ENCODE measurements at regions not wholly inside any gene's neighbourhood (a gene's known extent, or its start where the extent isn't known, plus 50 kb on each side); places are given as distances from the start of the nearest gene placed in this dataset.

DNA sequence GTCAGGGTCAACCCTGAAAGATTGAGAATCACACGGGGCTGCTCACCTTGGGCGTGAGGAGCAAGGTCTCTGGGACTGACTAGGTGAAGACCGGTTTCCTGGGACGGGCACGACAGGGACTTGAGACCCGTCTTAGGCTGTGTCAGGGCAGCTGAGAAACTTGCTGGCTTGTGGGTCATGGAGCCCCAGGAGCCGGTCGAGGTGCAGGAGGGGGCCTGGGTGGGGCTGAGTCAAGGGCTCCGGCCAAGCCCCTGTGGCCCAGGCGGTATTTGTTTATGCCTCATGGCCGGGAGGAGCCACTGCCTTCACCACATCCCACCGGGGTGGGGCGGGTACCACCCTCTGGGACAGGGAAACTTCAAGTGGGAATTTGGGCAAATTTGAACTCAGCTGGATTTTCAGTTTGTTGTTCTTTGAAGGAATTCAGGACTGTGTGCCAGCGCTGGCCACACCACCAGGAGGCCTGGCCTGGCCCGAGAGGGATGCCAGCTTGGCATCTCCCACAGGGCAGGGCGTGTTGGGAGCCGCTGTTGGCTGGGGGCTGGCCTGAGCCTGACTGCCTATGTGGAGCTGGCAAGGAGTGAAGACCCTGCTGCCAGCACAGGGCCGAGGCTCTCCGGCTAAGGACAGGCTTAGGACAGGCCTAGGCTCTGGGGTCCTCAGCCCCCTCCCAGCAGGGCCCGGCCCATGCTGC lies 116.1 kb downstream of the METRNL start (continued):
- TF ChIP-seq ZBTB33 (IDR thresholded peaks at IDR 0.05; ENCODE audit: extremely low read depth, insufficient replicate concordance, low read length) (no peak), SP1 (IDR thresholded peaks at IDR 0.05; ENCODE audit: low read depth) (no peak), EZH2phosphoT487 (IDR thresholded peaks at IDR 0.05; ENCODE audit: borderline replicate concordance) (no peak), SRF (IDR thresholded peaks at IDR 0.05; ENCODE audit: low read depth) (no peak), CBX3 (IDR thresholded peaks at IDR 0.05; ENCODE audit: low read depth) (no peak)

DNA sequence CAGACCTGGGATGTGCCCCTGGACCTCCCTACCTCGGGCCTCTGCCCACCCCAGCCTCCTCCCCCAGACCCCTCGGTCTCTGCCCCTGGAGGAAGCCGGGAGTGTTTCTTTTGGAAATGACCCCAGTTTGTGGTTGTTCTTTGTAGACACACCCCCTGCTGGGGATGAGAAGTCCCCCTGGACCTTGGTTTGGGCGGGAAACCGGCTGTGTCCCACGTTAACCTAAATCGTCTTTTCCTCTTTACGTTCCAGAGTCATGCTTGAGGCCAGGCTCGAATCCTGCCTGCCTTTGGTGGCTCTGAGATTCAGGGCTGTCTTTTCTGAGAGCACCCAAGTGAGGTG lies 116.6 kb downstream of the METRNL start:
- Histone ChIP-seq H3K9ac (ENCODE audit: low read length) (no peak overlapping the region), H3K27ac (ENCODE audit: low read depth, low read length) (no peak overlapping the region), H3K79me2 (ENCODE audit: insufficient read depth, low read length) (no peaks in the 10 kb centered on the region), H3K4me2 (ENCODE audit: low read length) (no peak overlapping the region), H3K27me3 (ENCODE audit: insufficient read depth, low read length) (no peaks in the 10 kb centered on the region), H3K36me3 (ENCODE audit: control insufficient read depth in 1 of 2, insufficient read depth in 2 of 2, low read length in 2 of 2) (no peaks in the 10 kb centered on the region), H4K20me1 (ENCODE audit: insufficient read depth) (no peaks in the 10 kb centered on the region), H3K9me3 (ENCODE audit: control insufficient read depth in 1 of 2, insufficient read depth in 1 of 2, low read depth in 1 of 2, low read length in 2 of 2) (peaks cover 0 to 5% of the 10 kb centered on the region in 2 experiments; a peak in 1 of 4 replicates), H3K4me1 (ENCODE audit: control insufficient read depth in 1 of 2, insufficient read depth in 2 of 2, low read length in 2 of 2) (peaks cover 0 to 10% of the 10 kb centered on the region in 2 experiments; a peak in 1 of 4 replicates), H3K9me2 (ENCODE audit: insufficient read depth) (no peaks in the 10 kb centered on the region), H2AFZ (ENCODE audit: low read depth, low read length, poor library complexity, severe bottlenecking) (no peak overlapping the region), H3K4me3 (replicated peaks in 1 of 2; ENCODE audit: low read depth in 1 of 2, low read length in 2 of 2) (no peak overlapping the region)
- no TSS peak for BruUV-seq (replicated peaks)
- DNase-seq (ENCODE audit: low read depth, low spot score) (no peak), ATAC-seq (no peak)
- ChIA-PET RAD21 (ENCODE audit: low non-redundant PET in 1 of 2, low total read pairs in 2 of 2, uncharacterized antibody in 2 of 2, unreplicated experiment in 2 of 2) (no interaction called here), CTCF (no interaction called here), POLR2A (no interaction called here)
- TF ChIP-seq ZFX (IDR thresholded peaks at IDR 0.05), result no peak
- TF ChIP-seq POLR2A (IDR thresholded peaks at IDR 0.05; ENCODE audit: borderline replicate concordance, extremely low read depth, insufficient read depth, insufficient read length), result no peak
- no peak for TF ChIP-seq POLR2AphosphoS5 (IDR thresholded peaks at IDR 0.05; ENCODE audit: low read depth, low read length)
- TF ChIP-seq TCF7L2 (IDR thresholded peaks at IDR 0.05; ENCODE audit: borderline replicate concordance, extremely low read depth, insufficient read depth, insufficient read length), result no peak
- no peak for TF ChIP-seq SP1 (IDR thresholded peaks at IDR 0.05; ENCODE audit: low read depth)
- TF ChIP-seq EZH2 (IDR thresholded peaks at IDR 0.05), result no peak
- TF ChIP-seq RAD21 (IDR thresholded peaks at IDR 0.05; ENCODE audit: low read depth), result no peak
- TF ChIP-seq, protein P1, sequence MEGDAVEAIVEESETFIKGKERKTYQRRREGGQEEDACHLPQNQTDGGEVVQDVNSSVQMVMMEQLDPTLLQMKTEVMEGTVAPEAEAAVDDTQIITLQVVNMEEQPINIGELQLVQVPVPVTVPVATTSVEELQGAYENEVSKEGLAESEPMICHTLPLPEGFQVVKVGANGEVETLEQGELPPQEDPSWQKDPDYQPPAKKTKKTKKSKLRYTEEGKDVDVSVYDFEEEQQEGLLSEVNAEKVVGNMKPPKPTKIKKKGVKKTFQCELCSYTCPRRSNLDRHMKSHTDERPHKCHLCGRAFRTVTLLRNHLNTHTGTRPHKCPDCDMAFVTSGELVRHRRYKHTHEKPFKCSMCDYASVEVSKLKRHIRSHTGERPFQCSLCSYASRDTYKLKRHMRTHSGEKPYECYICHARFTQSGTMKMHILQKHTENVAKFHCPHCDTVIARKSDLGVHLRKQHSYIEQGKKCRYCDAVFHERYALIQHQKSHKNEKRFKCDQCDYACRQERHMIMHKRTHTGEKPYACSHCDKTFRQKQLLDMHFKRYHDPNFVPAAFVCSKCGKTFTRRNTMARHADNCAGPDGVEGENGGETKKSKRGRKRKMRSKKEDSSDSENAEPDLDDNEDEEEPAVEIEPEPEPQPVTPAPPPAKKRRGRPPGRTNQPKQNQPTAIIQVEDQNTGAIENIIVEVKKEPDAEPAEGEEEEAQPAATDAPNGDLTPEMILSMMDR (IDR thresholded peaks at IDR 0.05 in 2 of 3, conservative IDR thresholded peaks at IDR 0.05 in 1 of 3; ENCODE audit: borderline replicate concordance in 1 of 3, insufficient read depth in 1 of 3, low read depth in 2 of 3, low read length in 2 of 3), result no peak
- no peak for TF ChIP-seq SIN3A (IDR thresholded peaks at IDR 0.05; ENCODE audit: low read depth)
- no peak for TF ChIP-seq EGR1 (IDR thresholded peaks at IDR 0.05; ENCODE audit: low read depth)
- no peak for TF ChIP-seq EZH2phosphoT487 (IDR thresholded peaks at IDR 0.05; ENCODE audit: borderline replicate concordance)
- TF ChIP-seq ELF1 (IDR thresholded peaks at IDR 0.05; ENCODE audit: borderline replicate concordance, low read depth), result no peak
- TF ChIP-seq JUND (IDR thresholded peaks at IDR 0.05), result no peak
- no peak for TF ChIP-seq CBX3 (IDR thresholded peaks at IDR 0.05; ENCODE audit: low read depth)
- no peak for TF ChIP-seq CEBPB (IDR thresholded peaks at IDR 0.05; ENCODE audit: low read depth)
- TF ChIP-seq ZNF274 (IDR thresholded peaks at IDR 0.05; ENCODE audit: low read depth, low read length), result no peak
- no peak for TF ChIP-seq YY1 (IDR thresholded peaks at IDR 0.05; ENCODE audit: extremely low read depth, insufficient replicate concordance, low read depth, low read length)
- intact Hi-C loops (cut with micrococcal nuclease), result no loop called here
